ENCODE measurements at regions not wholly inside any gene's neighbourhood (a gene's known extent, or its start where the extent isn't known, plus 50 kb on each side); places are given as distances from the start of the nearest gene placed in this dataset.

DNA sequence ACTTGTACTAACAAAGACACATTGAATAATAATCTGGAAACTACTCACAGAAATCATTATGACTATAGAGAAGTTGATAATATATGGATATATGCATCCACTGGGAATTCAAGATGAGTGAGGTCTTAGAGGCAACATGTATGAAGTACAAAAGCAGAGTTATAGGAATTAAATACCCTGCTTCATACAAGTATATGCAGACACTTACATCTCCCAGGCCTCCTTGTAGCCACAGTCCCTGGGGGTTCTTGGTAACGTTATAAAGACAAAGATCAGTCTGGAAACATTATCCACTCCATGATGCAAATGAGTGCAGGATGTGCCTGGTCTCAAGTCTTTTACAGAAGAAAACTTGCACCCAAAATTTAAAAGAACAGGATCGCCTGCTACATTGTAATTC is 92.4 kb upstream of the ANXA1 start (continued):
- no peak for TF ChIP-seq TAF1 (conservative IDR thresholded peaks at IDR 0.05)

DNA sequence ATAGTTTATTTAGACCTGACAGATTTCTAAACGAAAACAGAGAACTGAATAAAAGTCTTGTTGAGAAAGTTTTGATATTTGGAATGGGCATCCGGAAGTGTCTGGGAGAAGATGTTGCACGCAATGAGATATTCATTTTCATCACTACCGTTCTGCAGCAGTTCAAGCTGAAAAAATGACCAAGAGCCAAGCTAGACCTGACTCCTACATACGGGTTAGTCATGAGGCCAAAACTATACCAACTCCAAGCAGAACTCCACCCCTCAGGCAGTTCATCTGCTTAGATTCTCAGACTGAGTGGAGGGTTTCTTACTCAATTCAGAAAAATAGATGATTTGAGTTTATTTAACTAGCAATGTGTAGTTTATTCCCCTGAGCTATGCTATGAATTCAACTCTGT is 95.4 kb upstream of the ANXA1 start:
- H3K4me3 ChIP-seq (ENCODE audit: low read depth in 1 of 3, low read length in 3 of 3) = no peak overlapping the region
- H3K36me3 ChIP-seq (ENCODE audit: control insufficient read depth in 4 of 4, insufficient read depth in 3 of 4, low read depth in 1 of 4, low read length in 3 of 4) = no peaks in the 10 kb centered on the region
- H3K9me3 ChIP-seq (ENCODE audit: control insufficient read depth in 4 of 4, low read length in 3 of 4) = no peaks in the 10 kb centered on the region
- H3K9ac ChIP-seq (ENCODE audit: low read depth in 1 of 2, low read length in 2 of 2) = no peak overlapping the region
- H3K27ac ChIP-seq (ENCODE audit: low read depth in 1 of 2, low read length in 2 of 2) = no peak overlapping the region
- H3K27me3 ChIP-seq (ENCODE audit: control insufficient read depth in 4 of 4, insufficient read depth in 4 of 4, low read length in 3 of 4) = no peaks in the 10 kb centered on the region
- no peak for DNase-seq (ENCODE audit: low spot score)
- H3K4me1 ChIP-seq (ENCODE audit: control insufficient read depth in 4 of 4, insufficient read depth in 4 of 4, low read length in 3 of 4) = peaks cover 4 to 18% (median 7%) of the 10 kb centered on the region in 4 donors
- WGBS = 91% methylated on average over 5 of the region's 5 CpGs
- no peak for TF ChIP-seq HNF4G (IDR thresholded peaks at IDR 0.05)
- TF ChIP-seq JUND (IDR thresholded peaks at IDR 0.05) = no peak
- TF ChIP-seq, protein P1, sequence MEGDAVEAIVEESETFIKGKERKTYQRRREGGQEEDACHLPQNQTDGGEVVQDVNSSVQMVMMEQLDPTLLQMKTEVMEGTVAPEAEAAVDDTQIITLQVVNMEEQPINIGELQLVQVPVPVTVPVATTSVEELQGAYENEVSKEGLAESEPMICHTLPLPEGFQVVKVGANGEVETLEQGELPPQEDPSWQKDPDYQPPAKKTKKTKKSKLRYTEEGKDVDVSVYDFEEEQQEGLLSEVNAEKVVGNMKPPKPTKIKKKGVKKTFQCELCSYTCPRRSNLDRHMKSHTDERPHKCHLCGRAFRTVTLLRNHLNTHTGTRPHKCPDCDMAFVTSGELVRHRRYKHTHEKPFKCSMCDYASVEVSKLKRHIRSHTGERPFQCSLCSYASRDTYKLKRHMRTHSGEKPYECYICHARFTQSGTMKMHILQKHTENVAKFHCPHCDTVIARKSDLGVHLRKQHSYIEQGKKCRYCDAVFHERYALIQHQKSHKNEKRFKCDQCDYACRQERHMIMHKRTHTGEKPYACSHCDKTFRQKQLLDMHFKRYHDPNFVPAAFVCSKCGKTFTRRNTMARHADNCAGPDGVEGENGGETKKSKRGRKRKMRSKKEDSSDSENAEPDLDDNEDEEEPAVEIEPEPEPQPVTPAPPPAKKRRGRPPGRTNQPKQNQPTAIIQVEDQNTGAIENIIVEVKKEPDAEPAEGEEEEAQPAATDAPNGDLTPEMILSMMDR (IDR thresholded peaks at IDR 0.05; ENCODE audit: low read depth, low read length, missing input control) = no peak
- no peak for TF ChIP-seq YY1 (IDR thresholded peaks at IDR 0.05)
- no peak for TF ChIP-seq HNF4A (conservative IDR thresholded peaks at IDR 0.05)
- TF ChIP-seq, protein P2, sequence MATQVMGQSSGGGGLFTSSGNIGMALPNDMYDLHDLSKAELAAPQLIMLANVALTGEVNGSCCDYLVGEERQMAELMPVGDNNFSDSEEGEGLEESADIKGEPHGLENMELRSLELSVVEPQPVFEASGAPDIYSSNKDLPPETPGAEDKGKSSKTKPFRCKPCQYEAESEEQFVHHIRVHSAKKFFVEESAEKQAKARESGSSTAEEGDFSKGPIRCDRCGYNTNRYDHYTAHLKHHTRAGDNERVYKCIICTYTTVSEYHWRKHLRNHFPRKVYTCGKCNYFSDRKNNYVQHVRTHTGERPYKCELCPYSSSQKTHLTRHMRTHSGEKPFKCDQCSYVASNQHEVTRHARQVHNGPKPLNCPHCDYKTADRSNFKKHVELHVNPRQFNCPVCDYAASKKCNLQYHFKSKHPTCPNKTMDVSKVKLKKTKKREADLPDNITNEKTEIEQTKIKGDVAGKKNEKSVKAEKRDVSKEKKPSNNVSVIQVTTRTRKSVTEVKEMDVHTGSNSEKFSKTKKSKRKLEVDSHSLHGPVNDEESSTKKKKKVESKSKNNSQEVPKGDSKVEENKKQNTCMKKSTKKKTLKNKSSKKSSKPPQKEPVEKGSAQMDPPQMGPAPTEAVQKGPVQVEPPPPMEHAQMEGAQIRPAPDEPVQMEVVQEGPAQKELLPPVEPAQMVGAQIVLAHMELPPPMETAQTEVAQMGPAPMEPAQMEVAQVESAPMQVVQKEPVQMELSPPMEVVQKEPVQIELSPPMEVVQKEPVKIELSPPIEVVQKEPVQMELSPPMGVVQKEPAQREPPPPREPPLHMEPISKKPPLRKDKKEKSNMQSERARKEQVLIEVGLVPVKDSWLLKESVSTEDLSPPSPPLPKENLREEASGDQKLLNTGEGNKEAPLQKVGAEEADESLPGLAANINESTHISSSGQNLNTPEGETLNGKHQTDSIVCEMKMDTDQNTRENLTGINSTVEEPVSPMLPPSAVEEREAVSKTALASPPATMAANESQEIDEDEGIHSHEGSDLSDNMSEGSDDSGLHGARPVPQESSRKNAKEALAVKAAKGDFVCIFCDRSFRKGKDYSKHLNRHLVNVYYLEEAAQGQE (IDR thresholded peaks at IDR 0.05) = no peak
- TF ChIP-seq, protein P3, sequence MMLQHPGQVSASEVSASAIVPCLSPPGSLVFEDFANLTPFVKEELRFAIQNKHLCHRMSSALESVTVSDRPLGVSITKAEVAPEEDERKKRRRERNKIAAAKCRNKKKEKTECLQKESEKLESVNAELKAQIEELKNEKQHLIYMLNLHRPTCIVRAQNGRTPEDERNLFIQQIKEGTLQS (IDR thresholded peaks at IDR 0.05) = no peak
- TF ChIP-seq EGR1 (IDR thresholded peaks at IDR 0.05; ENCODE audit: low read depth in 2 of 2) = no peak
- TF ChIP-seq FOXA2 (IDR thresholded peaks at IDR 0.05) = no peak
- TF ChIP-seq RXRA (IDR thresholded peaks at IDR 0.05) = no peak

DNA sequence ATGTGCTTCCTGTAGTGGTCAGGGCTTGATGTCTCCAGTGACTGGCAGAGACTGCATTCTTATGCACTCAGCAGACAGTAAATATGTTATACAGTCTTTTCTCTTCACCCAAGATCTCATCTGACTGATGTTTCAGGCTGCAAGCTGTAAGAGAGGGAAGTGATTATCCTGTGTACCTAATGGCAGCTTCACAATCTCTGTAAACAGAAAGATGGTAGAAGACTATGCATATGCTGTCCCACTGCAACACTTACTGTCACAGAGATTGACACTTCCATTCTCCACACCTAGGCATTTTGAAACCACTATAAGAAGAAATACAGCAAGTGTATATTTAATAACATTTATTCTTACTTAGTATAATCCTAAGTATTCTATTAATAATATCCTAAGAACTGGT is 97.6 kb upstream of the ANXA1 start:
- no peaks in the 10 kb centered on the region for H3K36me3 ChIP-seq (ENCODE audit: control insufficient read depth in 4 of 4, insufficient read depth in 3 of 4, low read depth in 1 of 4, low read length in 3 of 4)
- H3K27me3 ChIP-seq (ENCODE audit: control insufficient read depth in 4 of 4, insufficient read depth in 4 of 4, low read length in 3 of 4) = no peaks in the 10 kb centered on the region
- H3K4me1 ChIP-seq (ENCODE audit: control insufficient read depth in 4 of 4, insufficient read depth in 4 of 4, low read length in 3 of 4) = peaks cover 5 to 23% (median 9%) of the 10 kb centered on the region in 4 donors
- no peak overlapping the region for H3K9ac ChIP-seq (ENCODE audit: low read depth in 1 of 2, low read length in 2 of 2)
- TF ChIP-seq GABPA (IDR thresholded peaks at IDR 0.05 in 1 of 2, conservative IDR thresholded peaks at IDR 0.05 in 1 of 2) (no peak), TAF1 (conservative IDR thresholded peaks at IDR 0.05) (no peak), FOXA2 (IDR thresholded peaks at IDR 0.05) (no peak), EGR1 (IDR thresholded peaks at IDR 0.05; ENCODE audit: low read depth in 2 of 2) (no peak), HNF4A (conservative IDR thresholded peaks at IDR 0.05) (no peak), RXRA (IDR thresholded peaks at IDR 0.05) (no peak), SP1 (IDR thresholded peaks at IDR 0.05) (no peak), YY1 (IDR thresholded peaks at IDR 0.05) (no peak), NR2F2 (IDR thresholded peaks at IDR 0.05) (no peak), HNF4G (IDR thresholded peaks at IDR 0.05) (no peak), RAD21 (IDR thresholded peaks at IDR 0.05) (no peak)
- TF ChIP-seq, protein P4, sequence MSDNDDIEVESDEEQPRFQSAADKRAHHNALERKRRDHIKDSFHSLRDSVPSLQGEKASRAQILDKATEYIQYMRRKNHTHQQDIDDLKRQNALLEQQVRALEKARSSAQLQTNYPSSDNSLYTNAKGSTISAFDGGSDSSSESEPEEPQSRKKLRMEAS (IDR thresholded peaks at IDR 0.05) = no peak
- TF ChIP-seq, protein P1 (IDR thresholded peaks at IDR 0.05; ENCODE audit: low read depth, low read length, missing input control) = no peak
- TF ChIP-seq, protein P5, sequence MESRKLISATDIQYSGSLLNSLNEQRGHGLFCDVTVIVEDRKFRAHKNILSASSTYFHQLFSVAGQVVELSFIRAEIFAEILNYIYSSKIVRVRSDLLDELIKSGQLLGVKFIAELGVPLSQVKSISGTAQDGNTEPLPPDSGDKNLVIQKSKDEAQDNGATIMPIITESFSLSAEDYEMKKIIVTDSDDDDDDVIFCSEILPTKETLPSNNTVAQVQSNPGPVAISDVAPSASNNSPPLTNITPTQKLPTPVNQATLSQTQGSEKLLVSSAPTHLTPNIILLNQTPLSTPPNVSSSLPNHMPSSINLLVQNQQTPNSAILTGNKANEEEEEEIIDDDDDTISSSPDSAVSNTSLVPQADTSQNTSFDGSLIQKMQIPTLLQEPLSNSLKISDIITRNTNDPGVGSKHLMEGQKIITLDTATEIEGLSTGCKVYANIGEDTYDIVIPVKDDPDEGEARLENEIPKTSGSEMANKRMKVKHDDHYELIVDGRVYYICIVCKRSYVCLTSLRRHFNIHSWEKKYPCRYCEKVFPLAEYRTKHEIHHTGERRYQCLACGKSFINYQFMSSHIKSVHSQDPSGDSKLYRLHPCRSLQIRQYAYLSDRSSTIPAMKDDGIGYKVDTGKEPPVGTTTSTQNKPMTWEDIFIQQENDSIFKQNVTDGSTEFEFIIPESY (IDR thresholded peaks at IDR 0.05) = no peak
- TF ChIP-seq, protein P3 (IDR thresholded peaks at IDR 0.05) = no peak
- no peak for DNase-seq (ENCODE audit: low spot score)
- H3K4me3 ChIP-seq (ENCODE audit: low read depth in 1 of 3, low read length in 3 of 3) = no peak overlapping the region
- no peaks in the 10 kb centered on the region for H3K9me3 ChIP-seq (ENCODE audit: control insufficient read depth in 4 of 4, low read length in 3 of 4)
- no peak overlapping the region for H3K27ac ChIP-seq (ENCODE audit: low read depth in 1 of 2, low read length in 2 of 2)

Measured in liver (tissue), 8 donors.